ENCODE measurements at regions not wholly inside any gene's neighbourhood (a gene's known extent, or its start where the extent isn't known, plus 50 kb on each side); places are given as distances from the start of the nearest gene placed in this dataset.

DNA sequence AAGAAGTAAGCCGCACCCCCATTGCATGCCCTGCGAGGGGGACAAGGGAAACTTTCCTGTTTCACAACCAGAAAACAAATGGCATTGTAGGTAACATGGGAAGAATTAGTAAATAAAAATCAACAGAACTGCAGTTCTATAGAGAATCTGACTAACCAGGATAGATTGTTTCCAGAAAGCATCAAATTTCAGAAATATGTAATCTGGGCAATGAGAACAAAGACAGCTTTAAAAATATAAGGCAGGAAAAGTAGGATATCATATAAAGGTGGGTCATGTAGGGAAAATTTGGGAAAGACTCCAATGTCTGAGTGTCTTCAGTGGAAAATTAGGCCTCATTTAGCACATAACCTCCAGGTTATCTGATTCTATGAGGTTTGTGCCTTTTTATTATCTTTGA lies 58.3 kb upstream of the RANBP6 start:
- no peaks in the 10 kb centered on the region for H3K4me1 ChIP-seq (ENCODE audit: insufficient read depth, low read length, severe bottlenecking)
- H3K27me3 ChIP-seq (ENCODE audit: insufficient read depth, low read length), result no peaks in the 10 kb centered on the region; the same call in 1 of the 2 replicates
- TF ChIP-seq, protein P1, sequence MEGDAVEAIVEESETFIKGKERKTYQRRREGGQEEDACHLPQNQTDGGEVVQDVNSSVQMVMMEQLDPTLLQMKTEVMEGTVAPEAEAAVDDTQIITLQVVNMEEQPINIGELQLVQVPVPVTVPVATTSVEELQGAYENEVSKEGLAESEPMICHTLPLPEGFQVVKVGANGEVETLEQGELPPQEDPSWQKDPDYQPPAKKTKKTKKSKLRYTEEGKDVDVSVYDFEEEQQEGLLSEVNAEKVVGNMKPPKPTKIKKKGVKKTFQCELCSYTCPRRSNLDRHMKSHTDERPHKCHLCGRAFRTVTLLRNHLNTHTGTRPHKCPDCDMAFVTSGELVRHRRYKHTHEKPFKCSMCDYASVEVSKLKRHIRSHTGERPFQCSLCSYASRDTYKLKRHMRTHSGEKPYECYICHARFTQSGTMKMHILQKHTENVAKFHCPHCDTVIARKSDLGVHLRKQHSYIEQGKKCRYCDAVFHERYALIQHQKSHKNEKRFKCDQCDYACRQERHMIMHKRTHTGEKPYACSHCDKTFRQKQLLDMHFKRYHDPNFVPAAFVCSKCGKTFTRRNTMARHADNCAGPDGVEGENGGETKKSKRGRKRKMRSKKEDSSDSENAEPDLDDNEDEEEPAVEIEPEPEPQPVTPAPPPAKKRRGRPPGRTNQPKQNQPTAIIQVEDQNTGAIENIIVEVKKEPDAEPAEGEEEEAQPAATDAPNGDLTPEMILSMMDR (IDR thresholded peaks at IDR 0.05; ENCODE audit: low read length), result no peak
- no peak for TF ChIP-seq EZH2 (IDR thresholded peaks at IDR 0.05; ENCODE audit: borderline replicate concordance, low read length)

DNA sequence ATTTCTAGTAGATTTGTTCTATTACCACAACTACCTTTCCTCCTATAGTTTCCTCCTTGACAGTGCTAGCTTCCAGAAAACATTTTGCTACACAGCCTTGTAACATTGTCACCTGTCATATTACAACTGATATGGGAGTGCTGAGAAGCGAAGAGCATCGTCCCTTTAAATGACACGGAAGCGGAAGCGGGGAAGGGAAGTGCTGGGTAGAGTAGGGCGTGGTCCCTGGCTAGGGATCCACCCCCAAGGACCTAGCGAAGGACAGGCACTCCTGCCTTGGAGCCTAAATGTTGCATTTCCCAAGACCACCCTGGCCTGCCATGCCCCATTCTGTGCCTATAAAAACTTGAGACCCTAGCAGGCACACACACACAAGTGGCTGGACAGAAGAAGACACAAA lies 57.4 kb upstream of the RANBP6 start:
- Histone ChIP-seq H3K4me3 (ENCODE audit: low read depth, low read length, poor library complexity, severe bottlenecking) (no peak overlapping the region), H3K27me3 (ENCODE audit: insufficient read depth, low read length) (no peaks in the 10 kb centered on the region; the same call in 1 of the 2 replicates), H3K9ac (ENCODE audit: low read length) (no peak overlapping the region), H2AFZ (ENCODE audit: low read length) (no peak overlapping the region), H3F3A (ENCODE audit: insufficient read depth, low read length) (no peaks in the 10 kb centered on the region), H3K27ac (ENCODE audit: low read depth, low read length, poor library complexity, severe bottlenecking) (no peak overlapping the region), H3K79me2 (ENCODE audit: insufficient read depth, low read length) (no peaks in the 10 kb centered on the region), H3K9me3 (ENCODE audit: low read length) (no peaks in the 10 kb centered on the region), H3K9me2 (ENCODE audit: low read depth, low read length) (no peaks in the 10 kb centered on the region), H3K36me3 (ENCODE audit: insufficient read depth, low read length) (no peaks in the 10 kb centered on the region), H3K4me1 (ENCODE audit: insufficient read depth, low read length, severe bottlenecking) (no peaks in the 10 kb centered on the region), H4K20me1 (ENCODE audit: insufficient read depth, low read length) (no peaks in the 10 kb centered on the region), H3K4me2 (ENCODE audit: low read length) (no peak overlapping the region)
- TF ChIP-seq EZH2 (IDR thresholded peaks at IDR 0.05; ENCODE audit: borderline replicate concordance, low read length), result no peak
- TF ChIP-seq, protein P1 (IDR thresholded peaks at IDR 0.05; ENCODE audit: low read length), result no peak

More for the DNA sequence above, 58.3 kb upstream of the RANBP6 start:
- H3K36me3 ChIP-seq (ENCODE audit: insufficient read depth, low read length), result no peaks in the 10 kb centered on the region
- no peaks in the 10 kb centered on the region for H3K9me3 ChIP-seq (ENCODE audit: low read length)
- H3K27ac ChIP-seq (ENCODE audit: low read depth, low read length, poor library complexity, severe bottlenecking), result no peak overlapping the region
- no peak overlapping the region for H2AFZ ChIP-seq (ENCODE audit: low read length)
- no peaks in the 10 kb centered on the region for H3F3A ChIP-seq (ENCODE audit: insufficient read depth, low read length)
- no peak overlapping the region for H3K9ac ChIP-seq (ENCODE audit: low read length)
- no peaks in the 10 kb centered on the region for H3K79me2 ChIP-seq (ENCODE audit: insufficient read depth, low read length)
- H3K9me2 ChIP-seq (ENCODE audit: low read depth, low read length), result no peaks in the 10 kb centered on the region
- H3K4me2 ChIP-seq (ENCODE audit: low read length), result no peak overlapping the region
- no peak overlapping the region for H3K4me3 ChIP-seq (ENCODE audit: low read depth, low read length, poor library complexity, severe bottlenecking)
- H4K20me1 ChIP-seq (ENCODE audit: insufficient read depth, low read length), result no peaks in the 10 kb centered on the region

DNA sequence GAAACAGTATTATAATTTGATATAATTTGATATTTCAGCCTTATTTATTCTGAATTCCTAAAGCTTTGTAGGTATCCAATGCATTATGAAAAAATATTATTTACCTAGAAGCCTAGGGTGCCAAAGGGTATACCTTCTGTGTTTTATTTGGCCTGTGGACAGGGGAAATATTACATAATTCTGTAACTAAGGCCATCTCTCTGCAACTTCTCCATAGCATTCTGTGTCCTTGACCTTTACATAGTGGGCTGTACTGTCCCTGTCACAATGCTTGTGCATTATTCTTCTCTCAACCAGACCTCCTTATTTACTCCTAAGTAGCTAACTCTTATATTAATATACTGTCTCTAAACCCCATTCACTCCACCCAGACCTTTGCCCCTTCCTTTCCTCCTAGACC lies 57.0 kb upstream of the RANBP6 start:
- no peaks in the 10 kb centered on the region for H3F3A ChIP-seq (ENCODE audit: insufficient read depth, low read length)
- no peaks in the 10 kb centered on the region for H3K9me2 ChIP-seq (ENCODE audit: low read depth, low read length)
- H3K79me2 ChIP-seq (ENCODE audit: insufficient read depth, low read length), result no peaks in the 10 kb centered on the region
- H3K4me2 ChIP-seq (ENCODE audit: low read length), result no peak overlapping the region
- no peaks in the 10 kb centered on the region for H3K4me1 ChIP-seq (ENCODE audit: insufficient read depth, low read length, severe bottlenecking)
- TF ChIP-seq, protein P1 (IDR thresholded peaks at IDR 0.05; ENCODE audit: low read length), result no peak
- no peak for TF ChIP-seq EZH2 (IDR thresholded peaks at IDR 0.05; ENCODE audit: borderline replicate concordance, low read length)
- H3K27ac ChIP-seq (ENCODE audit: low read depth, low read length, poor library complexity, severe bottlenecking), result no peak overlapping the region
- H3K27me3 ChIP-seq (ENCODE audit: insufficient read depth, low read length), result no peaks in the 10 kb centered on the region; the same call in 1 of the 2 replicates
- no peaks in the 10 kb centered on the region for H3K36me3 ChIP-seq (ENCODE audit: insufficient read depth, low read length)
- H2AFZ ChIP-seq (ENCODE audit: low read length), result no peak overlapping the region
- no peak overlapping the region for H3K4me3 ChIP-seq (ENCODE audit: low read depth, low read length, poor library complexity, severe bottlenecking)
- no peaks in the 10 kb centered on the region for H3K9me3 ChIP-seq (ENCODE audit: low read length)
- H3K9ac ChIP-seq (ENCODE audit: low read length), result no peak overlapping the region
- no peaks in the 10 kb centered on the region for H4K20me1 ChIP-seq (ENCODE audit: insufficient read depth, low read length)
